H1 (cell line): ENCODE measurements at regions not wholly inside any gene's neighbourhood (a gene's known extent, or its start where the extent isn't known, plus 50 kb on each side); places are given as distances from the start of the nearest gene placed in this dataset.

ENCODE experiments used
- BRCA1 ChIP-seq: IDR thresholded peaks from 2 replicates; pipeline ENCODE4 v1.6.1; 2012; ENCODE audit warnings: low read depth, low read length, improper control_type of control experiment
- JUN ChIP-seq: IDR thresholded peaks from 2 replicates; pipeline ENCODE4 v1.6.1; 2011; ENCODE audit warnings: low read depth, mild to moderate bottlenecking, improper control_type of control experiment, low read length
- JUND ChIP-seq: IDR thresholded peaks from 2 replicates; pipeline ENCODE4 v1.6.1; 2011; ENCODE audit warnings: mild to moderate bottlenecking, improper control_type of control experiment, low read length
- KDM4A ChIP-seq: IDR thresholded peaks from one replicate; pipeline ENCODE4 v1.7.1; 2012; ENCODE audit warnings: low read depth, mild to moderate bottlenecking, moderate library complexity, low read length, inconsistent platforms; ENCODE audit not compliant: severe bottlenecking
- PHF8 ChIP-seq: fragments of 200-600 bp; sonication (generic); conservative IDR thresholded peaks from 2 replicates; pipeline ENCODE4 v1.7.1; 2012; ENCODE audit warnings: low read depth, mild to moderate bottlenecking, inconsistent platforms, low read length, moderate library complexity
- TF ChIP-seq, protein P1 (sequence below): fragments of 300-600 bp; sonication (generic); IDR thresholded peaks from 2 replicates; pipeline ENCODE4 v1.7.1; 2012; ENCODE audit warnings: low read length, moderate library complexity, mild to moderate bottlenecking, inconsistent platforms; ENCODE audit not compliant: insufficient replicate concordance
- TF ChIP-seq, protein P2 (sequence below): IDR thresholded peaks from 2 replicates; pipeline ENCODE4 v1.6.1; 2011; ENCODE audit warnings: low read length, improper control_type of control experiment
- TF ChIP-seq, protein P3 (sequence below), 3 experiments: IDR thresholded peaks; 1 replicate in 2 of 3; 2 replicates in 1 of 3; pipeline versions ENCODE4 v1.5.1 to v1.6.1; 2011; ENCODE audit warnings: low read length in 3 of 3, mild to moderate bottlenecking in 3 of 3, inconsistent platforms in 2 of 3, low read depth in 1 of 3, moderate library complexity in 1 of 3; ENCODE audit not compliant: insufficient read depth in 1 of 3; ENCODE audit errors: control extremely low read depth in 1 of 3

DNA sequence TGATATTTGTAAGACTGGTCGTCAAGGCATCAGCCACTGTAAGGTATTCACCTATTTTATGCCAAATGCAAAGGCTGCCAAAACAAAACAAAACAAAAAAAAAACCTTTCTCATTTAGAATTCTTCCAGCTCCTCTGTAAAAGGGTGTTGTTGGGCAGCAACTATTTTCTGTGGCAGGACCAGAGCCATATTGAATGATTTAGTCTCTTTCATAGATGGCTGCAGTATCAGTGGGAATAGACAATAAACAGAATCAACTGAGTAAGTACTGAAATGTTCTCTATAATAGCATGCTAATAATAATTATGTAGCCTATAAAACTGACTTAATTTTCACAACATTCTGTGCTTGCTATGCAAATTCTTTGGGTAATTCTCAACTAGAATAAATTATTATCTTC, 389.7 kb upstream of the PABPC4L start (continued):
- TF ChIP-seq, protein P1, sequence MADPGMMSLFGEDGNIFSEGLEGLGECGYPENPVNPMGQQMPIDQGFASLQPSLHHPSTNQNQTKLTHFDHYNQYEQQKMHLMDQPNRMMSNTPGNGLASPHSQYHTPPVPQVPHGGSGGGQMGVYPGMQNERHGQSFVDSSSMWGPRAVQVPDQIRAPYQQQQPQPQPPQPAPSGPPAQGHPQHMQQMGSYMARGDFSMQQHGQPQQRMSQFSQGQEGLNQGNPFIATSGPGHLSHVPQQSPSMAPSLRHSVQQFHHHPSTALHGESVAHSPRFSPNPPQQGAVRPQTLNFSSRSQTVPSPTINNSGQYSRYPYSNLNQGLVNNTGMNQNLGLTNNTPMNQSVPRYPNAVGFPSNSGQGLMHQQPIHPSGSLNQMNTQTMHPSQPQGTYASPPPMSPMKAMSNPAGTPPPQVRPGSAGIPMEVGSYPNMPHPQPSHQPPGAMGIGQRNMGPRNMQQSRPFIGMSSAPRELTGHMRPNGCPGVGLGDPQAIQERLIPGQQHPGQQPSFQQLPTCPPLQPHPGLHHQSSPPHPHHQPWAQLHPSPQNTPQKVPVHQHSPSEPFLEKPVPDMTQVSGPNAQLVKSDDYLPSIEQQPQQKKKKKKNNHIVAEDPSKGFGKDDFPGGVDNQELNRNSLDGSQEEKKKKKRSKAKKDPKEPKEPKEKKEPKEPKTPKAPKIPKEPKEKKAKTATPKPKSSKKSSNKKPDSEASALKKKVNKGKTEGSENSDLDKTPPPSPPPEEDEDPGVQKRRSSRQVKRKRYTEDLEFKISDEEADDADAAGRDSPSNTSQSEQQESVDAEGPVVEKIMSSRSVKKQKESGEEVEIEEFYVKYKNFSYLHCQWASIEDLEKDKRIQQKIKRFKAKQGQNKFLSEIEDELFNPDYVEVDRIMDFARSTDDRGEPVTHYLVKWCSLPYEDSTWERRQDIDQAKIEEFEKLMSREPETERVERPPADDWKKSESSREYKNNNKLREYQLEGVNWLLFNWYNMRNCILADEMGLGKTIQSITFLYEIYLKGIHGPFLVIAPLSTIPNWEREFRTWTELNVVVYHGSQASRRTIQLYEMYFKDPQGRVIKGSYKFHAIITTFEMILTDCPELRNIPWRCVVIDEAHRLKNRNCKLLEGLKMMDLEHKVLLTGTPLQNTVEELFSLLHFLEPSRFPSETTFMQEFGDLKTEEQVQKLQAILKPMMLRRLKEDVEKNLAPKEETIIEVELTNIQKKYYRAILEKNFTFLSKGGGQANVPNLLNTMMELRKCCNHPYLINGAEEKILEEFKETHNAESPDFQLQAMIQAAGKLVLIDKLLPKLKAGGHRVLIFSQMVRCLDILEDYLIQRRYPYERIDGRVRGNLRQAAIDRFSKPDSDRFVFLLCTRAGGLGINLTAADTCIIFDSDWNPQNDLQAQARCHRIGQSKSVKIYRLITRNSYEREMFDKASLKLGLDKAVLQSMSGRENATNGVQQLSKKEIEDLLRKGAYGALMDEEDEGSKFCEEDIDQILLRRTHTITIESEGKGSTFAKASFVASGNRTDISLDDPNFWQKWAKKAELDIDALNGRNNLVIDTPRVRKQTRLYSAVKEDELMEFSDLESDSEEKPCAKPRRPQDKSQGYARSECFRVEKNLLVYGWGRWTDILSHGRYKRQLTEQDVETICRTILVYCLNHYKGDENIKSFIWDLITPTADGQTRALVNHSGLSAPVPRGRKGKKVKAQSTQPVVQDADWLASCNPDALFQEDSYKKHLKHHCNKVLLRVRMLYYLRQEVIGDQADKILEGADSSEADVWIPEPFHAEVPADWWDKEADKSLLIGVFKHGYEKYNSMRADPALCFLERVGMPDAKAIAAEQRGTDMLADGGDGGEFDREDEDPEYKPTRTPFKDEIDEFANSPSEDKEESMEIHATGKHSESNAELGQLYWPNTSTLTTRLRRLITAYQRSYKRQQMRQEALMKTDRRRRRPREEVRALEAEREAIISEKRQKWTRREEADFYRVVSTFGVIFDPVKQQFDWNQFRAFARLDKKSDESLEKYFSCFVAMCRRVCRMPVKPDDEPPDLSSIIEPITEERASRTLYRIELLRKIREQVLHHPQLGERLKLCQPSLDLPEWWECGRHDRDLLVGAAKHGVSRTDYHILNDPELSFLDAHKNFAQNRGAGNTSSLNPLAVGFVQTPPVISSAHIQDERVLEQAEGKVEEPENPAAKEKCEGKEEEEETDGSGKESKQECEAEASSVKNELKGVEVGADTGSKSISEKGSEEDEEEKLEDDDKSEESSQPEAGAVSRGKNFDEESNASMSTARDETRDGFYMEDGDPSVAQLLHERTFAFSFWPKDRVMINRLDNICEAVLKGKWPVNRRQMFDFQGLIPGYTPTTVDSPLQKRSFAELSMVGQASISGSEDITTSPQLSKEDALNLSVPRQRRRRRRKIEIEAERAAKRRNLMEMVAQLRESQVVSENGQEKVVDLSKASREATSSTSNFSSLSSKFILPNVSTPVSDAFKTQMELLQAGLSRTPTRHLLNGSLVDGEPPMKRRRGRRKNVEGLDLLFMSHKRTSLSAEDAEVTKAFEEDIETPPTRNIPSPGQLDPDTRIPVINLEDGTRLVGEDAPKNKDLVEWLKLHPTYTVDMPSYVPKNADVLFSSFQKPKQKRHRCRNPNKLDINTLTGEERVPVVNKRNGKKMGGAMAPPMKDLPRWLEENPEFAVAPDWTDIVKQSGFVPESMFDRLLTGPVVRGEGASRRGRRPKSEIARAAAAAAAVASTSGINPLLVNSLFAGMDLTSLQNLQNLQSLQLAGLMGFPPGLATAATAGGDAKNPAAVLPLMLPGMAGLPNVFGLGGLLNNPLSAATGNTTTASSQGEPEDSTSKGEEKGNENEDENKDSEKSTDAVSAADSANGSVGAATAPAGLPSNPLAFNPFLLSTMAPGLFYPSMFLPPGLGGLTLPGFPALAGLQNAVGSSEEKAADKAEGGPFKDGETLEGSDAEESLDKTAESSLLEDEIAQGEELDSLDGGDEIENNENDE: no peak
- TF ChIP-seq BRCA1 (no peak), JUND (no peak), JUN (no peak), PHF8 (no peak), KDM4A (no peak)
- TF ChIP-seq, protein P2, sequence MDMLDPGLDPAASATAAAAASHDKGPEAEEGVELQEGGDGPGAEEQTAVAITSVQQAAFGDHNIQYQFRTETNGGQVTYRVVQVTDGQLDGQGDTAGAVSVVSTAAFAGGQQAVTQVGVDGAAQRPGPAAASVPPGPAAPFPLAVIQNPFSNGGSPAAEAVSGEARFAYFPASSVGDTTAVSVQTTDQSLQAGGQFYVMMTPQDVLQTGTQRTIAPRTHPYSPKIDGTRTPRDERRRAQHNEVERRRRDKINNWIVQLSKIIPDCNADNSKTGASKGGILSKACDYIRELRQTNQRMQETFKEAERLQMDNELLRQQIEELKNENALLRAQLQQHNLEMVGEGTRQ: no peak
- TF ChIP-seq, protein P3, sequence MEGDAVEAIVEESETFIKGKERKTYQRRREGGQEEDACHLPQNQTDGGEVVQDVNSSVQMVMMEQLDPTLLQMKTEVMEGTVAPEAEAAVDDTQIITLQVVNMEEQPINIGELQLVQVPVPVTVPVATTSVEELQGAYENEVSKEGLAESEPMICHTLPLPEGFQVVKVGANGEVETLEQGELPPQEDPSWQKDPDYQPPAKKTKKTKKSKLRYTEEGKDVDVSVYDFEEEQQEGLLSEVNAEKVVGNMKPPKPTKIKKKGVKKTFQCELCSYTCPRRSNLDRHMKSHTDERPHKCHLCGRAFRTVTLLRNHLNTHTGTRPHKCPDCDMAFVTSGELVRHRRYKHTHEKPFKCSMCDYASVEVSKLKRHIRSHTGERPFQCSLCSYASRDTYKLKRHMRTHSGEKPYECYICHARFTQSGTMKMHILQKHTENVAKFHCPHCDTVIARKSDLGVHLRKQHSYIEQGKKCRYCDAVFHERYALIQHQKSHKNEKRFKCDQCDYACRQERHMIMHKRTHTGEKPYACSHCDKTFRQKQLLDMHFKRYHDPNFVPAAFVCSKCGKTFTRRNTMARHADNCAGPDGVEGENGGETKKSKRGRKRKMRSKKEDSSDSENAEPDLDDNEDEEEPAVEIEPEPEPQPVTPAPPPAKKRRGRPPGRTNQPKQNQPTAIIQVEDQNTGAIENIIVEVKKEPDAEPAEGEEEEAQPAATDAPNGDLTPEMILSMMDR (IDR thresholded peaks at IDR 0.05; ENCODE audit: control extremely low read depth in 1 of 3, insufficient read depth in 1 of 3, low read depth in 1 of 3, low read length in 3 of 3): no peak
